ENCODE measurements at regions not wholly inside any gene's neighbourhood (a gene's known extent, or its start where the extent isn't known, plus 50 kb on each side); places are given as distances from the start of the nearest gene placed in this dataset.

DNA sequence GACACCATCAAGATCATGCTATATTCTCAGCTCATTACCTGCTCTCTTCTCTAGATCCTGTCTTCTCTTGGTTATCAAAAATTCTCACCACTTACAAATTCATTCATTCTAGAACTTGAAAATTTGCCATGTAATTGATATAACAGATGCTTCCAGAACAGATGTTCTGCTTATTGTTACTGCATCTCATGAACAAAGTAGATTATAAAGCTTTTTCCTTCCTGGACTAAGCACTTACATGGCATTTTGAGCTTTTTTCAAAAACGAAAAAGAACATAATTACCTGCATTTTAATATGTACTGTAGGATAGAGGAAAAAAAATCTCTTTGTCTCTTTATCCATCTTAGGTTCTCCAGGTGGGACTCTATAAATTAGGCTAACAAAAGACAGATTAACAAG is 79.6 kb upstream of the CREB1 start:
- TF ChIP-seq, protein P1, sequence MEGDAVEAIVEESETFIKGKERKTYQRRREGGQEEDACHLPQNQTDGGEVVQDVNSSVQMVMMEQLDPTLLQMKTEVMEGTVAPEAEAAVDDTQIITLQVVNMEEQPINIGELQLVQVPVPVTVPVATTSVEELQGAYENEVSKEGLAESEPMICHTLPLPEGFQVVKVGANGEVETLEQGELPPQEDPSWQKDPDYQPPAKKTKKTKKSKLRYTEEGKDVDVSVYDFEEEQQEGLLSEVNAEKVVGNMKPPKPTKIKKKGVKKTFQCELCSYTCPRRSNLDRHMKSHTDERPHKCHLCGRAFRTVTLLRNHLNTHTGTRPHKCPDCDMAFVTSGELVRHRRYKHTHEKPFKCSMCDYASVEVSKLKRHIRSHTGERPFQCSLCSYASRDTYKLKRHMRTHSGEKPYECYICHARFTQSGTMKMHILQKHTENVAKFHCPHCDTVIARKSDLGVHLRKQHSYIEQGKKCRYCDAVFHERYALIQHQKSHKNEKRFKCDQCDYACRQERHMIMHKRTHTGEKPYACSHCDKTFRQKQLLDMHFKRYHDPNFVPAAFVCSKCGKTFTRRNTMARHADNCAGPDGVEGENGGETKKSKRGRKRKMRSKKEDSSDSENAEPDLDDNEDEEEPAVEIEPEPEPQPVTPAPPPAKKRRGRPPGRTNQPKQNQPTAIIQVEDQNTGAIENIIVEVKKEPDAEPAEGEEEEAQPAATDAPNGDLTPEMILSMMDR (IDR thresholded peaks at IDR 0.05 in 2 of 3, conservative IDR thresholded peaks at IDR 0.05 in 1 of 3; ENCODE audit: borderline replicate concordance in 1 of 3, insufficient read depth in 1 of 3, low read depth in 2 of 3, low read length in 2 of 3) = no peak
- TF ChIP-seq POLR2A (IDR thresholded peaks at IDR 0.05; ENCODE audit: borderline replicate concordance, extremely low read depth, insufficient read depth, insufficient read length) (no peak), ELF1 (IDR thresholded peaks at IDR 0.05; ENCODE audit: borderline replicate concordance, low read depth) (no peak), POLR2AphosphoS5 (IDR thresholded peaks at IDR 0.05; ENCODE audit: low read depth, low read length) (no peak), TCF7L2 (IDR thresholded peaks at IDR 0.05; ENCODE audit: borderline replicate concordance, extremely low read depth, insufficient read depth, insufficient read length) (no peak)
